Activated T-cell treated with anti-CD3 and anti-CD28 coated beads for 48 hours (primary cell): ENCODE measurements at regions not wholly inside any gene's neighbourhood (a gene's known extent, or its start where the extent isn't known, plus 50 kb on each side); places are given as distances from the start of the nearest gene placed in this dataset.

Experiments
- DNase-seq: peaks from one replicate; pipeline ENCODE4 v3.0.0-alpha.2; 2020; ENCODE audit warnings: low read depth

- DNase-seq = no peak
These were observed 229.7 kb upstream of the AGAP1 start for GRCh38 chr2:235264121-235264493.

DNA sequence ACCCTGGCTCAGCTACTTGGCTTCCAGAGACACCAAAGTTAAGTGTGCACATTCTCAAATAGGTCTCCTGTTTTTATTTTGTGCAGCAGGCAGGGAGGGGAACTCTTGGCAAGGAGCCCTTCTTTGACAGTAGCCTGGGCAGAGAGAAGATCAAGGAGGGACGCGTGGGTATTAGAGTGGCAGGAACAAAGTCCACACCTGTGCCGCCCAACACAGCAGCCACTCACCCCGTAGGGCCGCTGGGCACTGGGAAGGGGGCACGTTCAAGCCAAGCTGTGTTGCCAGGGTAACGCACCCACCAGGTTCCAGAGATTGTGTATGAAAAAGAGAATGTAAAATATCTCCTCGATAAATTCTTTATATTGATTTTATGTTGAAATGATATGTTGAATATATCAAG is 229.3 kb upstream of the AGAP1 start:
- no peak for DNase-seq

GRCh38 chr2:235265348-235265965 is 228.4 kb upstream of the AGAP1 start:
- DNase-seq = no peak

DNA sequence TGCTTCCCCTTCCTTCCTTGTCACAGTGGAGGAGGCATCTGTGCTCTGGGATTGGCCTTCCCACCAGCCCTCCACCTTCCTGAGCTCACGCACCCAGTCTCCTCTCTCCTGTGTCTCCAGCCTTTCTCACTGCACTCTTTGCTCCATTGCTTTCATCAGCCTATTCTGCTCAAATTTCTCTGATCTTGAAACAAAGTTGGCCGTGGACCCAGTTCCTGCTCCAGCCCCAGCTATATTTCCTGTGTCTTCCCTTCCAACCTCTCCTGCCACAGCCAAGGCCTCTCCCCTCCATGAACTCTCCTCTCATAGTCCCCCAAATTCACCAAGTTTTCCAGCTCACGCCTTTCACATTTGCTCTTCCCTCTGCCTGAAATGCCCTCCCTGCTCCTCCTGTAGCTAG is 226.6 kb upstream of the AGAP1 start:
- DNase-seq = no peak

DNA sequence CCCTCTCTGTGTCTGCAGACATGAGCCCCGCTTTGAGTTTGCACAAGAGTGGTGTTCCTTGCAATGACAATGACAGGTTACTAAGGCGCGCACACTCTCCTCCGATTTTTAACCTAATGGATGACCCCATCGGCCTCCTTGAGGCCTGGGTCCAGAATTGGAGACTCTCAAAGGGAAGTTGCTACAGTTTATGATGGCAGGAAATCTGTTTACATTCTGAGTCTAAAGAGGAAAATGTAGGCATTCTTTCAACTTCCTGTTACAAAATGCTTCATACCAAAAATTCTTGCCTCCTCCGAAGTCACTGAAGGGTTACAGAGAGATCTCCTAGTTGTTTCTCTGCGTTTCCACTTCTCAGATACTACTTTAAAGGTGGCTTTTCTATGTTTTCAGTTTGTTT is 225.3 kb upstream of the AGAP1 start:
- no peak for DNase-seq

GRCh38 chr2:235270291-235270690 is 223.6 kb upstream of the AGAP1 start:
- DNase-seq = no peak

DNA sequence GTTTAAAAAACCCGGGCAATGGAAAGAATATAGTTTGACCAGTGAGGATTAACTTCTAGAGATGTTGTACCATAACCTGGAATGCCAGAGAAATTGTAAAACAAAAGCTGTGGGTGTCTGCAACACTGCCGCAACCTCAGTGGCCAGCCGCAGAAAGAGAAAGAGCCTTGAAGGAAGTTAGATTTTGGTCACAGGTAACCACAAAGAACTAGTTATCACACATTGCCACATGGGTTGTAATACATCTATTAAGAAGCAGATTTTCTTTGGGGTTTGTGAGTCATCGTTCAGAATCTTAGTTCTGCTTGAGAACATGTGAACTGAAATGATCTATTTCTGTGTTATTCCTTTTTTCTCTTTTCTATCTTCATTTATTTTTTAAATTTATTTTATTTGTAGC is 222.9 kb upstream of the AGAP1 start:
- peak; percentile 47 for DNase-seq

- no peak for DNase-seq
These were observed 221.9 kb upstream of the AGAP1 start for GRCh38 chr2:235271936-235272335.

GRCh38 chr2:235274023-235274422 is 219.8 kb upstream of the AGAP1 start:
- no peak for DNase-seq

DNA sequence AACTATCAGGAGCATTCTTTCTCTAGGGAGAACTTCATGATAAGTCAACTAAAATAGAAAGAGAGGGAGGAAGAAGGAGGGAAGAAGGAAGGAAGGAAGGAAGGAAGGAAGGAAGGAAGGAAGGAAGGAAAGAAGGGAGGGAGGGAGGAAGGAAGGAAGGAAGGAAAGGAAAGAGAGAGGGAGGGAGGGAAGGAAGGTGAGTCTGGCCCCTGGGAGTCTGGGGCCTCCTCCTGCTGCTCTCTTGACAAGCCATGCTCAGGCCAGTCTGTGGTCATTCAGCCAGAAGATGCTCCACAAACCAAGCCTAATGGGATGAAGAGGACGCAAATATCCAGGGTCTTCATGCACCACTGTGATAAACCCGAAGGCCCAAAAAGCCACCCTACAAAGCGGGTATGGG is 216.4 kb upstream of the AGAP1 start:
- no peak for DNase-seq

DNA sequence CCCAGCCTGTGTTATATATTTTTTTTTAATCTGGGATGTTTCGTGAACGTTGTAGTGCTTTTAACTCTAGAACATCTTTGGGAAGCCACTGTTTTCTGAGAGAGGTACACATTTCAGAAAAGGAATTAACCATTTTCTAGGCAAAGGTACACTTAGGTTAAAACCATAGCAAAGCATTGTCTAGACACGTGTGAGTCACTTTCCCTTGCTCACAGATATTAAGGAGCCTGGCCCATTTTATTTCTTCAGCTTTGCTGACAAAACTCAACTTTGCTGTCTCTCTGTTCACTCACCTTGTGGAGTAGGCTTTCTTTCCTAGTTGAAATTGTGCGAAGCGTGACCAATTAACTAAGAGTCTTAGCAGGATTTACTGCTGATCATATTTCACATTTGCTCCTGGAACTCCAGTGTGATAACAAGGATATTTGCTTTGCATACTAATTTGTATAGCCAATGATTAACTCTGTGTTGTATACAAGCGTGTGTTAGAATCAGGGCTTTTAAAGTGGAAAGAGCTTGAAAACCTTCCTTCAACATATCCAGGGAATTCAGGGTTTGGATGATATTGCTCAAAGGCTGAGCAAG is 215.0 kb upstream of the AGAP1 start:
- no peak for DNase-seq

GRCh38 chr2:235279965-235280364 is 213.9 kb upstream of the AGAP1 start:
- no peak for DNase-seq

DNA sequence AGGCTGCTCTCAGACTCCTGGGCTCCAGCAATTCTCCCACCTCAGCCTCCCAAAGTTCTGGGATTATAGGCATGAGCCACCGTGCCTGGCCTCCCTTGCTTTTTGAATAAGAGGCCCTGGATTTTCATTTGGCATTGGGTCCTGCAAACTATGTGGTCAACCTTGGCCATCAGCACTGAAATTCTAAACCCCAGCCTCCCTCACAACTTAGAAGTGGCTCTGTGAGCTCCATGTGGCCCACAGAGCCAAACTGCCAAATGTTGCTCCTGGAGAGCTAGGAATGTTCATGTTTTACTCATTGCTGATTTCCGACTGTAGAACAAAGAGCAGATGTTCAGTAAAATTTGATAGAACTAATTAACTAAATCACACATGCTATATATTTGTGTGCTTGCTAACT is 210.6 kb upstream of the AGAP1 start:
- DNase-seq = no peak

DNA sequence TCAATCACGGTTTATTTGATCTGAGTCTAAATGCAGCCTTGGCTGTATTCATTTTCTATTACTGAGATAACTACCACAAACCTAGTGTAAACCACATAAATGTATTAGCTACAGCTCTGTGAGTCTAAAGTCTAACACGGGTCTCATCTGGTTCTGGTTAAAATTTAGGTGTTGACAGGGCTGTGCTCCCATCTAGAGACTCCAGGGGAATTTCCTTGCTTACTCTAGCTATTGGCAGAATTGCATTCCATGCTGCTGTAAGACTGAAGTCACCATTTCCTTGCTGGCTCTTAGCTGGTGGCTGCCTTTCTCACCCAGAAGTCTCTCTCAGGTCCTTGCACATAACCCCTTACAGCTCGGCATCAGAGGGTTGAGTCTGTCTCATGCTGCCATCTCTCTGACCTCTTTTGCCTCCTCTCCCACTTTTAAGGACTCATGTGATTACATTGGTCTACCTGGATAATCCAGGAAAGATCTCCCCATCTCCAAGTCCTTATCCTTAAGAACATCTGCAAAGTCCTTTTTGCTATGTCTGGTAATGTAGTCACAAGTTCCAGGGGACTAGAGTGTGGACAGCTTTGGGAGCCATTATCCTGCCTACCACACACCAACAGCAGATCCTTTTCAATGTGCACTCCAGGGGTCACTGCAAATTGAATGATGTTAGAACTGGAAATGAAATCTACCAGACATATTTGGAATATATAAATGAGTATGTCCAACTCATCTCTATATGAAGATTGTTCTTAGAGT is 207.0 kb upstream of the AGAP1 start:
- no peak for DNase-seq

DNA sequence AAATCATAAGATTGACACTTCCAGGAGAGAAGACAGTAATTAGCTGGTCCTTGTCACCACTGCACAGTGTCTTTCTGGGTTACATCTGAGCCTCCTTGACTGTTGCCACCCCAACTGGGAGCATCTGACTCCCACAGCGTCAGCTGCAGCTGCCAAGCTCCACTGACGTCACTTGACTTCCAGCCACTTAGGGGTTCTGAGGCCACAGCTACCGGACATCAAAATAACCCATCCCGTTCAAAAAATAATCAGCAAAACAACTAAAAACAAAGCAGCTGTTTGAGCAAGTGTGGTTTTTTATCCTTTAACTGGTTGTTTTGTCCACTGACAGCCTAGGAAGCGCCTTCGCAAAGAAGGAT is 206.5 kb upstream of the AGAP1 start:
- DNase-seq = no peak

DNA sequence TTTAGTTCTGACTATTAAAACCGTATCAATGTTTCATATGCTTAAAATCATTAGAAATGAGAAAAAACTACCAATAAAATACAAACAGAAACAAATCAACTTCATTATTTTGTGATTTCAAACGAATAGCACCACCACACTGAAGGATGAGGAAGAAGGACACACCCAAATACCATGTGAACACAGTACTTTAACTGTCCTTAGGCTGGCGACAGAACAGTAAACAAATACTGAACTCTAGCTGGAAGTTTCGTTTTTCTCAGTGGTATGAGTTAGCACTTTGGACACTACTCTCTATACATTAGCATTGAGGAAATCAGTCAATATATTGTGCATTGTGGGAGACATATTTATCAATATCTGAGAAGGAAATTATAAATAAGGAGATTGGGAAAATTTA is 202.4 kb upstream of the AGAP1 start:
- no peak for DNase-seq

DNA sequence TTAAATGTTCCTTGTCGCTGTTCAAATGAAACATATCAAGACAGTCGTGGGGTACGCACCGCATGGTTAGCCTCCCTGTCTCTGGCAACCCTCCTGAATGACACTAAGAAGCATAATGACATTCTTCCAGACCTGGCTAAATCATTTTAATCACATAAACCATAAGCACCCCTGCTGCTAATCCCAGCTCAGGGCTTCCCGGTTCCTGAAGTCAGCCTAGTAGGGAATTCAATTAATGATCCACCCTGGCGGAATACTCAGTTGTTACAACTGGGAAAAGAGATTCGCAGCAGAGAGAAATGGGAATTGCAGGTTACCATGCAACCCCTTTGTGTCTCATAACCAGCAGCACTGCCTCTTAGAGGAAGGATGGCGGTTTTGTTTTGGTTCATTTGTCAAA is 200.8 kb upstream of the AGAP1 start:
- no peak for DNase-seq

DNA sequence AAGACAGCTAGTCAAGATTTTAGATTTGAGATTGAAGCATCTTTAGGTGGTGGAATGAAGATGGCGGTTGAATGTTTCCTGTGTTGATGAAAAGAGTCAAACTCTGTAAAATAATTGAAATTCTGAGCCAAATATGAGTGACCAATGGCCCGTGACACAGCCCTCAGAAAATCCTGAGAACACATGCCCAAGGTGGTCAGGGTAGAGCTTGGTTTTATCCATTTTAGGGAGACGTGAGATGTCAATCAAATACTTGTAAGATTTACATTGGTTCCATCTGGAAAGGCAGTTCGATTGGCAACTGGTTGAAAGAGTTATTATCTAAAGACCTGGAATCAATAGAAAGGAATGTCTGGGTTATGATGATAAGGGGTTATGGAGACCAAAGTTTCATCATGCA is 198.0 kb upstream of the AGAP1 start:
- DNase-seq = no peak

- no peak for DNase-seq
These were observed 193.3 kb upstream of the AGAP1 start for GRCh38 chr2:235300368-235301201.

GRCh38 chr2:235301202-235302076 is 192.4 kb upstream of the AGAP1 start:
- DNase-seq = no peak

GRCh38 chr2:235302263-235302662 is 191.6 kb upstream of the AGAP1 start:
- no peak for DNase-seq
